GM21528 (cell line): ENCODE measurements at regions not wholly inside any gene's neighbourhood (a gene's known extent, or its start where the extent isn't known, plus 50 kb on each side); places are given as distances from the start of the nearest gene placed in this dataset.

Experiments used
- ATAC-seq: cut with Tn5 transposase; IDR thresholded peaks from one replicate; pipeline ENCODE4 v1.9.1; 2021; ENCODE audit warnings: mild to moderate bottlenecking, moderate library complexity; ENCODE audit not compliant: unreplicated experiment, low FRiP score

DNA sequence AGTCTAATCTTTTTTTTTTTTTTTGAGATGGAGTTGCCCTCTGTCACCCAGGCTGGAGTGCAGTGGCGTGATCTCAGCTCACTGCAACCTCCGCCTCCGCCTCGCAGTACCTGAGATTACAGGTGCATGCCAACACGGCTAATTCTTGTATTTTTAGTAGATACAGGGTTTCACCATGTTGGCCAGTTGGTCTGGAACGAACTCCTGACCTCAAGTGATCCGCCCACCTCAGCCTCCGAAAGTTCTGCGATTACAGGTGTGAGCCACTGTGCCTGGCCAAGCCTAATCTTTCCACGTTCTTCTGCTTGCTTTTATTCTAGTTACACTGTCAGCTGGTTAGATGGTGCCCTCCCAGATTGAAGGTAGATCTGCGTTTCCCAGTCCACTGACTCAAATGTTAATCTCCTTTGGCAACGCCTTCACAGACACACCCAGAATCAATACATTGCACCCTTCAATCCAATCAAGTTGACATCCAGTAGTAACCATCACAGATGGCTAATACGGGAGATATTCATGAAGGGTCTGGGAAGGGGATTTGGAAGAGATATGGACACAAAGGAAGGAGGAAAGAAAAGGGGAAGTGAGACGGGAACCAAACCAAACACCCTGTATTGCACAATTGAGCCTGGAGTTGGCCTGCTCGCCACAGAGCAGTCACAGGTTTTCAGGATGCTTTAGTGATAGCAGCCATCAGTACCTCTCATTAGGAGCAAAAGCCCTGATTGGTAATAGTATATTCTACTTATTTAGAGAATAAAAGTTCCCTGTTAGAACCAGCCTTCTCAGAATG lies 229.8 kb downstream of the PIK3C3 start:
- ATAC-seq, result no peak

DNA sequence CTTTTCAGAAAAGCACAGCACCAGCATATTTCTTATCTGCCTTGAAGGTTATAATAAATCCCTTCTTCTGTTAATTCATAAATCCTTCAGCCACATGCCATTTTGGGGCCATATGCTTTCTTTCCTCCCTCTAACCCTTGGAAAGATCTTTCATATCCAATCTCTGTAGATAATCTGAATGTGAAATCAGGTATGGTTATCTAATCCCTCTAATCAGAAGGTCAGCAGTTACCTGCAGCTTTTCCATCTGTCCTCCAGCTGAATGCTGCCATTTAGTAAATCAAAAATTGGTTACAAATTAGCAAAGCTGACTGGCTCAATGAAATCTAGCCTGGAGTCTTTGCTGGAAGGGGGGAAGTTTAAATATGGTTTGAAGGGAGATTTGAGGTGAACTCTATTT lies 230.5 kb downstream of the PIK3C3 start:
- ATAC-seq, result no peak

GRCh38 chr18:42187611-42188380 lies 232.8 kb downstream of the PIK3C3 start:
- peak; percentile 61 for ATAC-seq

- ATAC-seq, result no peak
Measured at GRCh38 chr18:42190643-42191042, 235.6 kb downstream of the PIK3C3 start.

GRCh38 chr18:42192251-42193248 lies 237.5 kb downstream of the PIK3C3 start:
- ATAC-seq, result no peak

DNA sequence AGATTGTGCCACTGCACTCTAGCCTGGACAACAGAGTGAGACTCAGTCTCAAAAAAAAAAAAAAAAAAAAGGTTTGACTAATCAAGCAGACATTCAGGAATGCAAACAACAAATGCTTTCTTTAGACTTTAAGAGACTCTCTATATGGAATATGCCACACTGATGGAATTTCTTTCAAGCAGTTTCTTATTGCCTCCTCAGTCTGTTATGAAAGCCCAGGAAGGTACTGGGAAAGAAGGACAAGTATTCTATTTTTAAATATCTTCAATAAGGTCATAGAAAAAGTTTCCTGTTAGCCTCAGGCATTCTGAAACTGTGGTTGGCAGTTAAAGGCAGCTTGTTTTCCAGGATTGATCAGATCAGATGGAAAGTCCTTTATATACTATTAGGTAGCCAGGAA lies 241.6 kb downstream of the PIK3C3 start:
- no peak for ATAC-seq

DNA sequence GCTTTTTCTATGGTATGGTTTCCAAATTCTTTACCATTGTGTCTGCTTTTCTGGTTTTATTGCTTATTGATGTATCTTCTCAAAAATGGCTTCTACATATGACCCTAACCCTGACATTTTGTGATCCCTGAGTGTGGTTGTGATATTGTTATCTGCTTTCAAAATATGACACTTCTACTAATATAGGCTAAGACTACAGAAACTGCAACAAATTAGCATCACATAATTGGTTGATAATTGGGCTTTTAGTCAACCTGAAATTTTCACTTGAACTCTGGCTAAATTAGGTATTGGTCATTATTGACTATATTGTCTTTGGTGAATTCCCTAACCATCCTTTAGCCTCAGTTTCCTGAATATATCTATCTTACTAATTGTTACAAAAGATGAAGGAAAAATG lies 246.1 kb downstream of the PIK3C3 start:
- ATAC-seq, result no peak

GRCh38 chr18:42211201-42211600 lies 256.2 kb downstream of the PIK3C3 start:
- ATAC-seq, result no peak

DNA sequence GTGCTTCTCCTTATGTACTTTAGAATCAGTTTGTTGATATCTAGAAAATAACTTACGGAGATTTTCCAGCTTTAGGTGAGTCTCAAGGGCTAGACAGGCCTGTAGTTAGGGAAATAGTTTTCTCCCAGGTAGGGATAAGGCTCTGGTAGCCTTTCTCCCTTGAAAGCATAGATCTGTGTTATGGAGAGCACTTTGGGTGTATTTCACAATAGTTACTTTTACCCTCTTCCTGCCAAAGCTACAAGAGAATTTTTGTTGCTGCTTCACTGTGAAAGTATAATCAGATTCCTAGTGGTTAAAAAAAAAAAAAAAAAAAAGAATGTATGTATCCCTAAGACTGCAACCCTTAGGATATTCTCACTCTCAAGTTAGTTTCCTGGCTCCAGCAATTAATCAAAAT lies 267.5 kb downstream of the PIK3C3 start:
- no peak for ATAC-seq

GRCh38 chr18:42228581-42228980 lies 273.5 kb downstream of the PIK3C3 start:
- no peak for ATAC-seq

- ATAC-seq, result peak; percentile 98
Measured at GRCh38 chr18:42229211-42230210, 274.5 kb downstream of the PIK3C3 start.

GRCh38 chr18:42230636-42231035 lies 275.6 kb downstream of the PIK3C3 start:
- ATAC-seq, result no peak

DNA sequence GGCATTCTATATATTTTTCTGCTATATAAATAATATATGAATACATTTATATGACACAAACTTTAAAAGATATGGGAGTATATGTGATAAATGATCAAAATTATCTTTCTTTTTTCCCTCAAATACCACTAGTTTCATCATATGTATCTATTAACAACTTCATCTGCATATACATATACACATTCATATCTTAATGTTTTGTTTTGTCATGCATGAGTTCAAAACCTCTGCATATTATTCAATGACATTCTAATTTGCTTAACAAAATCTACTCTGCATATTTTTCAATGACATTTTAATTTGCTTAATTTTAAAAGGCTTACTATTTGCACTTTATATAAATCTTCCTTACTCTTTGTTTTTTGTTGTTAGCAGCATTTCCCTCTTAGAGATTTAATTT lies 276.2 kb downstream of the PIK3C3 start:
- ATAC-seq, result no peak

DNA sequence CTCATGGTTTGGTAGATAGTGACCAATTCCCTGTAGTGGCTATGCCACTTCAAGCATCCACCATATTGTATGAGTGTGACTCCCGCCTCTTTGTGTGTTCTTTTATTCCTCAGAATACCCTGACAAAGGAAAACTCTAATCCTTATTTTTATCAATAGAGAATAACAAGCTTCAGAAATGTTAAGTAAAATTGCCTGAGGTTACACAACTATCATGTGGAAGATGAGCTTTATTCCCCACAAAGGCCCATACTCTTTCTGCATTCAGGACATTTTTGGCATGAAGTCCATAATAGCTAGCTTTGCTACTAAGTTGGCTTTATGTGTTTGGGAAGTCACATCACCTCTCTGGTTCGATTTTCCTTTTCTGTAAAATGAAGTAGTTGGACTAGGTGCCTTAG lies 276.8 kb downstream of the PIK3C3 start:
- ATAC-seq, result no peak

- ATAC-seq, result no peak
Measured at GRCh38 chr18:42233908-42234307, 278.9 kb downstream of the PIK3C3 start.

- ATAC-seq, result no peak
Measured at GRCh38 chr18:42242758-42243157, 287.7 kb downstream of the PIK3C3 start.

DNA sequence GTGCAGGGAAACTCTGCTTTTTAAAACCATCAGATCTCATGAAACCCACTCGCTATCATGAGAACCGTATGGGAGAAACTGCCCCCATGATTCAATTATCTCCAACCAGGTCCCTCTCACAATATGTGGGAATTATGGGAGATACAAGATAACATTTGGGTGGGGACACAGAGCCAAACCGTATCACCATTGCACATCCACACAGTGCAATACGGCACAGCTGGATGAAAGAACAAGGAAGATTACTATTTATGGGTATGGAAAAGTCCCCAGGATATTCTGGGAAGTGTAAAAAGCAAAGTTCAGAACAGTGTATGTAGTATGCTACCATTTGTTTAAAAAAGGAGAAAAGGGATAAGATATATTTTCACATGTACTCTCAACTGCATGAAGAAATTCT lies 290.1 kb downstream of the PIK3C3 start:
- no peak for ATAC-seq

DNA sequence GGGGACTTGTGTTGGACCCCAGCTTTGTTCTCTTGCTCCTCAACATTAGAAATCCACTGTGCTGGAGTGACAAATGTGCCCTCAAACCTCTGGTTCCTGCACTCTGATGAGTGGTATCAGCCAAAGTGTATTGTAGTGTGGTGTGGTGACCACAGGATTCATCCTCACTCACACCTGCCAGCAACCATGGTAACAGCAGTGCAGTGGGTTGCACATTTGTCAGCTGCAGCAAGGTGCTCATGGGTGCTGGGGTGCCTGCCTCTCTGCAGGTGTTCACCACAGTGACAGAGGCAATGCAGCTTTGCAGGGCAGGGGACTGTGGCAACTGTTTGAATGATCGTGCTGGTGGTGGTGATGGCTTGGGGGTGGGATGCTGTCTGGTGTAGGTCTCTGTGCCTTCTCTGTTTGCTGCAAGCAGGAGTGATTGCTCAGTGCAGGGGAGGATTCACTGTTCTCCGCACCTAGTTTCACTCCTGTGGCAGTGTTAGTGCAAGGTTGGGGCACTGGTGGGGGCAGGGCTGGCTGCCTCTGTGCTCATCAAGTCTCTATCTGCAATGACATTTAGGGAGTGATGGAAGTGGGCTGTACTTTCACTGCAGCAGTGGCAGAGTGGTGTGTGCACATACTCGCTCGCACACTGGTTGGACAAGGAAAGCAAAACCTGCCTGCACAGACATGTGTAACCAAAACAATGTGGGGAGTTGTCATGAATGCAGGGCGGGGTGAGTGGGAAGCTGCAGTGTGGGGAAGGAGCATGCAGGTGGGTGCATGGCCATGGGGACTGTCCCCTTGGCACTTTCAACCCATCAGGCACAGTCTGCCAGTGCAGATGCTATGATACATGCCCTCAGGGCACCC lies 301.1 kb downstream of the PIK3C3 start:
- ATAC-seq, result no peak
